SK-N-SH (cell line): ENCODE measurements at regions not wholly inside any gene's neighbourhood (a gene's known extent, or its start where the extent isn't known, plus 50 kb on each side); places are given as distances from the start of the nearest gene placed in this dataset.

ENCODE experiments used
- CTCF ChIA-PET: fragments of 300-600, 350-600 bp; formaldehyde crosslinking; extraction: SDS; loops from one replicate; lab custom pipeline; 2021; lab: Yijun Ruan, JAX
- POLR2A ChIA-PET: fragments of 350-600 bp; sonication (Branson Sonifier 250); formaldehyde crosslinking; extraction: SDS; loops from one replicate; lab custom pipeline; 2020; ENCODE audit warnings: antibody characterized with exemption, inconsistent platforms; lab: Yijun Ruan, JAX
- DNase-seq: peaks from one replicate; pipeline ENCODE4 v3.0.0; 2012
- H2AFZ ChIP-seq: fragments of 200-600 bp; sonication (generic); 2 replicates; pipeline ENCODE4 v1.8.1; 2016; ENCODE audit warnings: antibody characterized with exemption, mild to moderate bottlenecking, low read depth
- H3F3A ChIP-seq: fragments of 200-600 bp; sonication (generic); replicated peaks from 2 replicates; pipeline ENCODE3; 2016; ENCODE audit warnings: antibody characterized with exemption, mild to moderate bottlenecking; ENCODE audit not compliant: insufficient read depth
- H3K27ac ChIP-seq, 2 experiments: fragments of 200-500 bp in 1 of 2; fragments of 200-600 bp in 1 of 2; sonication (Bioruptor generic) in 1 of 2; sonication (generic), shearing (Covaris generic) in 1 of 2; 2 replicates each; pipeline versions ENCODE4 v1.5.1 to v1.6.1; 2014 to 2016; ENCODE audit warnings: low read depth in 2 of 2, inconsistent platforms in 1 of 2, low read length in 1 of 2, mild to moderate bottlenecking in 1 of 2, mixed read lengths in 1 of 2
- H3K27me3 ChIP-seq: fragments of 200-600 bp; sonication (generic), shearing (Covaris generic); 2 replicates; pipeline ENCODE4 v1.6.1; 2016; ENCODE audit warnings: mixed run types; ENCODE audit not compliant: insufficient read depth
- H3K36me3 ChIP-seq, 2 experiments: fragments of 200-500 bp in 1 of 2; fragments of 200-600 bp in 1 of 2; sonication (Bioruptor generic) in 1 of 2; sonication (generic) in 1 of 2; replicated peaks in 1 of 2; 2 replicates each; pipeline versions ENCODE3 to v1.5.1; 2014 to 2016; ENCODE audit warnings: low read length in 1 of 2, mild to moderate bottlenecking in 1 of 2; ENCODE audit not compliant: insufficient read depth in 2 of 2, control insufficient read depth in 1 of 2
- H3K4me1 ChIP-seq, 2 experiments: fragments of 200-500 bp in 1 of 2; fragments of 200-600 bp in 1 of 2; sonication (Bioruptor generic) in 1 of 2; sonication (generic), shearing (Covaris generic) in 1 of 2; 2 replicates each; pipeline versions ENCODE4 v1.5.1 to v1.6.1; 2014 to 2016; ENCODE audit warnings: low read depth in 1 of 2, low read length in 1 of 2, mixed run types in 1 of 2; ENCODE audit not compliant: insufficient read depth in 2 of 2, control insufficient read depth in 1 of 2
- H3K4me2 ChIP-seq: fragments of 200-600 bp; sonication (generic), shearing (Covaris generic); 2 replicates; pipeline ENCODE4 v1.6.1; 2017; ENCODE audit warnings: mixed run types
- H3K4me3 ChIP-seq, 2 experiments: fragments of 200-500 bp in 1 of 2; fragments of 200-600 bp in 1 of 2; sonication (Bioruptor generic) in 1 of 2; sonication (generic), shearing (Covaris generic) in 1 of 2; 2 replicates each; pipeline versions ENCODE4 v1.5.1 to v1.8.1; 2014 to 2016; ENCODE audit warnings: low read depth in 2 of 2, inconsistent platforms in 1 of 2, low read length in 1 of 2, mild to moderate bottlenecking in 1 of 2, mixed read lengths in 1 of 2, moderate library complexity in 1 of 2
- H3K79me2 ChIP-seq: fragments of 200-600 bp; sonication (generic); 2 replicates; pipeline ENCODE4 v1.8.1; 2017; ENCODE audit warnings: mild to moderate bottlenecking; ENCODE audit not compliant: insufficient read depth
- H3K9ac ChIP-seq: fragments of 200-600 bp; sonication (generic); 2 replicates; pipeline ENCODE4 v1.6.1; 2017; ENCODE audit warnings: mixed run types
- H3K9me2 ChIP-seq: fragments of 200-600 bp; sonication (generic); 2 replicates; pipeline ENCODE4 v1.6.1; 2017; ENCODE audit warnings: mixed run types
- H3K9me3 ChIP-seq: fragments of 200-600 bp; sonication (generic); 2 replicates; pipeline ENCODE4 v1.6.1; 2017; ENCODE audit warnings: mixed run types, mild to moderate bottlenecking, moderate library complexity
- H4K20me1 ChIP-seq: fragments of 200-600 bp; sonication (generic); 2 replicates; pipeline ENCODE4 v1.6.1; 2017; ENCODE audit warnings: mild to moderate bottlenecking, mixed run types; ENCODE audit not compliant: insufficient read depth
- CHD2 ChIP-seq: fragments of 150-350 bp; IDR thresholded peaks from 2 replicates; pipeline ENCODE4 v1.6.1; 2018; ENCODE audit warnings: low read length; ENCODE audit not compliant: partially characterized antibody
- CTCF ChIP-seq: fragments of 200-600 bp; sonication (generic); IDR thresholded peaks from 2 replicates; pipeline ENCODE4 v1.6.1; 2017; ENCODE audit warnings: antibody characterized with exemption, mild to moderate bottlenecking, moderate library complexity
- ELF1 ChIP-seq: IDR thresholded peaks from 2 replicates; pipeline ENCODE4 v1.4.0; 2012
- EP300 ChIP-seq, 2 experiments: IDR thresholded peaks; 2 replicates each; pipeline versions ENCODE4 v1.4.0 to v1.6.1; 2012; ENCODE audit warnings: borderline replicate concordance in 1 of 2, low read depth in 1 of 2, low read length in 1 of 2
- FOSL2 ChIP-seq: IDR thresholded peaks from 2 replicates; pipeline ENCODE4 v1.4.0; 2012; ENCODE audit warnings: low read depth, mild to moderate bottlenecking, moderate library complexity, borderline replicate concordance
- FOXM1 ChIP-seq: IDR thresholded peaks from 2 replicates; pipeline ENCODE4 v1.4.0; 2012; ENCODE audit warnings: low read depth, mild to moderate bottlenecking
- GABPA ChIP-seq: IDR thresholded peaks from 2 replicates; pipeline ENCODE4 v1.4.0; 2012; ENCODE audit warnings: low read depth, mild to moderate bottlenecking
- IRF3 ChIP-seq: fragments of 150-350 bp; IDR thresholded peaks from 2 replicates; pipeline ENCODE4 v1.6.1; 2016; ENCODE audit warnings: mild to moderate bottlenecking, low read depth, low read length
- JUND ChIP-seq: IDR thresholded peaks from 2 replicates; pipeline ENCODE4 v1.4.0; 2012
- MAX ChIP-seq: IDR thresholded peaks from 2 replicates; pipeline ENCODE4 v1.4.0; 2012; ENCODE audit warnings: low read depth
- MEF2A ChIP-seq: IDR thresholded peaks from 2 replicates; pipeline ENCODE4 v1.4.0; 2012; ENCODE audit warnings: low read depth, borderline replicate concordance
- MXI1 ChIP-seq: IDR thresholded peaks from 2 replicates; pipeline ENCODE4 v1.6.1; 2012; ENCODE audit warnings: mild to moderate bottlenecking, low read depth, low read length, improper control_type of control experiment
- NFIC ChIP-seq: IDR thresholded peaks from 2 replicates; pipeline ENCODE4 v1.4.0; 2012; ENCODE audit warnings: borderline replicate concordance
- NRF1 ChIP-seq: IDR thresholded peaks from 2 replicates; pipeline ENCODE4 v1.6.1; 2012; ENCODE audit warnings: low read depth, mild to moderate bottlenecking, low read length
- RAD21 ChIP-seq: IDR thresholded peaks from 2 replicates; pipeline ENCODE4 v1.6.1; 2012; ENCODE audit warnings: mild to moderate bottlenecking, low read length
- RCOR1 ChIP-seq: fragments of 150-350 bp; IDR thresholded peaks from 2 replicates; pipeline ENCODE4 v1.6.1; 2017; ENCODE audit warnings: antibody characterized with exemption, low read length
- REST ChIP-seq: IDR thresholded peaks from 2 replicates; pipeline ENCODE4 v1.6.1; 2012; ENCODE audit warnings: mild to moderate bottlenecking, low read depth, low read length, moderate library complexity
- RFX5 ChIP-seq: IDR thresholded peaks from 2 replicates; pipeline ENCODE4 v1.6.1; 2012; ENCODE audit warnings: mild to moderate bottlenecking, improper control_type of control experiment, low read length
- SMC3 ChIP-seq: IDR thresholded peaks from 2 replicates; pipeline ENCODE4 v1.6.1; 2012; ENCODE audit warnings: low read depth, low read length, improper control_type of control experiment
- TAF1 ChIP-seq: IDR thresholded peaks from 2 replicates; pipeline ENCODE4 v1.6.1; 2012; ENCODE audit warnings: low read depth, mild to moderate bottlenecking, low read length, moderate library complexity, borderline replicate concordance
- TCF12 ChIP-seq: IDR thresholded peaks from 2 replicates; pipeline ENCODE4 v1.4.0; 2012
- WGBS: methylation state at CpG from one replicate; pipeline ENCODE4 v1.1.6; 2017; ENCODE audit warnings: low lambda C conversion rate; 5-methylcytosine and 5-hydroxymethylcytosine counted together

DNA sequence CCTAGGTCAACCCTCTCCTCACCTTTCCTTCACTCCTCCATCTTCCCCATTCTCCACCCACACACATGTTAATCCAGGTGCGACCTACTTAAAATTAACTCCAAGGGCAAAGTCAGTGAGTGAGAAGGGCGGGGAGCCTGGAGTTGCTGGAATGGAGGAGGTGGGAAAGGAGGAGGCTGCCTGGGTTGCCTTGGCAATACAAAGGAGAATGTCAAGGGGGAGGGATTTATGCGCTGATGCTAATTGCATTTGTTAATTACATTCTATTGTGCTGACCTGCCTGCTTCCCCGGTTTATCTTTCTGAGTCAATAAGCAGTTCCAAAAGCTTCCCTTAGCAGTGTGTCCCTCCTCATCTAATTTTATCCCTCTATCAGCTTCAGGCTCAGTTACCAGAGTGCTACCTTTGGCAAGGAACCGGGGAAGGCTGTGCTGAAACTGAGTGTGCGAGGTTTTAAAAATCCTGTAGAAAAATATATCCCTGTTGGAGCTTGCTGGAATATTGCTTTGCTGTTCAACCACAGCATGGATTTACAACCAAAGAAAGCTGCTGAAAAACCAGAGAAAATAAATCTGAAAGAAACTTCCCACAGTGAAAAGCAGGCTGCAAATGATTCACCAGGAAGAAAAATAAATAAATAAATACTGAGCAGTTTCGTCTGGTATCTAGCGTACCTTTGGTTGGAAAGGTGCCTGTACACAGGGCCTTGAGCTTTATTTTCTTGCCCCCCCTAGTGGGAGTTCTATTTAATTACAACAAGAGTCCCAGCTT, 113.2 kb upstream of the DGKB start:
- DNase-seq: peak; percentile 49
- WGBS: 37% methylated on average over 8 of the region's 8 CpGs
- Histone ChIP-seq H3F3A (peaks cover 12% of the 10 kb centered on the region), H3K9me3 (no peaks in the 10 kb centered on the region), H3K4me1 (peaks cover 7 to 14% of the 10 kb centered on the region in 2 experiments), H3K27me3 (no peaks in the 10 kb centered on the region), H3K4me2 (peak overlapping the region; percentile 70), H3K79me2 (no peaks in the 10 kb centered on the region), H3K36me3 (no peaks in the 10 kb centered on the region), H3K9me2 (no peaks in the 10 kb centered on the region), H3K4me3 (peak overlapping the region; percentile 37 to 45), H2AFZ (peak overlapping the region; percentile 85), H4K20me1 (no peaks in the 10 kb centered on the region), H3K9ac (peak overlapping the region; percentile 37; the same call in 1 of the 2 replicates), H3K27ac (peak overlapping the region; percentile 45 to 80; a peak in 3 of 4 replicates)
- CTCF ChIA-PET: interaction anchor here (0.5 to 3.2 kb wide), 60 partner anchors 8 to 1734 kb away, joined by 3 to 106 read pairs (median 4); partner anchors contain the start of gene DGKB
- POLR2A ChIA-PET: interaction anchor here (0.9 to 1.0 kb wide), 4 partner anchors 9 to 298 kb away, joined by 3 read pairs; no protein-coding TSS in a partner anchor
- TF ChIP-seq EP300 (IDR thresholded peaks at IDR 0.05; ENCODE audit: borderline replicate concordance in 1 of 2, low read depth in 1 of 2, low read length in 1 of 2) (peak in 1 of 2 experiments; percentile 5; a peak in 1 of 4 replicates), RFX5 (no peak; the same call in 1 of the 2 replicates), TCF12 (no peak), FOXM1 (no peak), IRF3 (no peak), TAF1 (0 out of 2 replicates have a peak, but pooled peaks have one; percentile 22), MXI1 (0 out of 2 replicates have a peak, but pooled peaks have one; percentile 32), NRF1 (no peak), GABPA (no peak), MAX (no peak), NFIC (0 out of 2 replicates have a peak, but pooled peaks have one; percentile 9), SMC3 (peak; percentile 91), MEF2A (no peak), FOSL2 (peak; percentile 33; the same call in 1 of the 2 replicates), CTCF (peak; percentile 96), RCOR1 (0 out of 2 replicates have a peak, but pooled peaks have one; percentile 33), JUND (no peak; the same call in 1 of the 2 replicates), CHD2 (peak; percentile 39), RAD21 (peak; percentile 97), ELF1 (peak; percentile 31; the same call in 1 of the 2 replicates), REST (no peak)
